Adrenal gland (tissue), 9 donors: ENCODE measurements at regions not wholly inside any gene's neighbourhood (a gene's known extent, or its start where the extent isn't known, plus 50 kb on each side); places are given as distances from the start of the nearest gene placed in this dataset.
"Not testable (repeated sequence)": the region's sequence is repeated elsewhere in the genome, so short reads cannot be mapped to it uniquely, and the experiment has no call there.

Experiments used
- DNase-seq, 7 donors: peaks; one replicate each; pipeline ENCODE4 v3.0.0-alpha.2; 2019 to 2020
- H3K27ac ChIP-seq, 5 donors: fragments of 200-600 bp; sonication (generic) in 4 of 5; 1 replicate in 3 of 5; 2 replicates in 2 of 5; pipeline versions ENCODE4 v1.5.1 to v1.8.0; 2016 to 2020; ENCODE audit warnings: mild to moderate bottlenecking in 1 of 5
- H3K27me3 ChIP-seq: fragments of 200-600 bp; 2 replicates; pipeline ENCODE4 v1.8.0; 2021
- H3K36me3 ChIP-seq, 2 donors: fragments of 200-600 bp; replicated peaks in 1 of 2; 1 replicate in 1 of 2; 2 replicates in 1 of 2; pipeline versions ENCODE4 v1.5.1 to v1.8.0; 2018 to 2022
- H3K4me1 ChIP-seq, 2 donors: fragments of 200-600 bp; replicated peaks in 1 of 2; 1 replicate in 1 of 2; 2 replicates in 1 of 2; pipeline versions ENCODE4 v1.5.1 to v1.8.0; 2018 to 2021
- H3K4me3 ChIP-seq, 4 donors: fragments of 200-600 bp; sonication (generic) in 3 of 4; one replicate each; pipeline ENCODE4 v1.5.1; 2016 to 2018
- H3K9me3 ChIP-seq, 3 donors: fragments of 200-600 bp; sonication (generic) in 1 of 3; replicated peaks in 1 of 3; 1 replicate in 2 of 3; 2 replicates in 1 of 3; pipeline versions ENCODE4 v1.5.1 to v1.8.0; 2016 to 2021
- CTCF ChIP-seq, 6 experiments: fragments of 450-650 bp in 4 of 6; fragments of 200-600 bp in 2 of 6; sonication (generic) in 1 of 6; IDR thresholded peaks; 1 replicate in 5 of 6; 2 replicates in 1 of 6; pipeline versions ENCODE4 v1.5.1 to v1.8.0; 2016 to 2021; ENCODE audit warnings: antibody characterized with exemption in 6 of 6, mild to moderate bottlenecking in 2 of 6, moderate library complexity in 1 of 6
- POLR2A ChIP-seq, 2 donors: fragments of 450-650 bp; IDR thresholded peaks; one replicate each; pipeline ENCODE4 v1.6.1; 2017; ENCODE audit warnings: antibody characterized with exemption in 2 of 2, mild to moderate bottlenecking in 2 of 2, moderate library complexity in 1 of 2
- WGBS, 4 donors: extraction: QIAGEN DNeasy Blood & Tissue Kit in 2 of 4; methylation state at CpG; one replicate each; pipeline versions ENCODE4 v1.1.5 to v1.1.7; 2013 to 2017; 5-methylcytosine and 5-hydroxymethylcytosine counted together
- intact Hi-C, 2 donors: fragments of 100-400 bp; cut with DNase I; formaldehyde crosslinking; loops; one replicate each; pipeline versions ENCODE4 v1.14.1 to v1.15.0; 2022 to 2023
- donor health status: healthy with polysubstance abuse.
- donor health status: Bipolar disorder and iron deficiency.
- donor health status: DM: yes; HTN: yes; CAD: no.
- donor health status: DM: no; HTN: no; CAD: no.
- donor health status: DM: no; HTN: no; CAD: no.

- 73 to 84% (median 80%) methylated on average over 6 of the region's 6 CpGs for WGBS, 4 donors
- H3K9me3 ChIP-seq, H3K4me3 ChIP-seq, H3K4me1 ChIP-seq, H3K27me3 ChIP-seq, DNase-seq, H3K36me3 ChIP-seq: not testable (repeated sequence)
- intact Hi-C loops, result loop anchor here in 1 of 2 donors (10.0 kb wide), 1 partner anchor 252 kb away; no protein-coding TSS in a partner anchor
- peak overlapping the region in 1 of 5 donors; percentile 39 for H3K27ac ChIP-seq
Observed at GRCh38 chr2:113386780-113387433, 50.6 kb upstream of the ZNG1B start.

DNA sequence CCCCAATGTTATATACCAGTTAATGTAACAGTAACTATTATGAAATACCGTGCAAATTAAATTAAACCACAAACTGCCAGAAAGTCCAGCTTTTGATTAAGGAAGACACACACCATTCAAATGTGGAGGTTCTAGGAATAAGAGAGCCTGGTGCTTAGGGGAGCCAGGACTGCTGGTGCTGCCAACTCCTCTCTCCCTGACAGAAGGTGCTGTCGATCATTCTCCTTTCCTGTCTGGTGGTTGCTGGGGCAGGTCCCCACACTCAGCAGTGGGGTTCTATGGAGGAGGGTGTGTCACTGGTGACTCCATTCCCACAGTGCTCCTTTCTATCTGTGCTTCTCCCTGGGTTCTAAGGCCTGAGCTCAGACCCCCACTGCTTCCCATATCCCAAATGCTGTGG lies 57.9 kb upstream of the ZNG1B start:
- 79 to 94% (median 83%) methylated on average over 2 of the region's 2 CpGs for WGBS, 4 donors
- H3K27ac ChIP-seq, result not testable (repeated sequence)

GRCh38 chr2:113376913-113377445 lies 60.5 kb upstream of the ZNG1B start:
- H3K4me3 ChIP-seq, result no peak overlapping the region
- no peaks in the 10 kb centered on the region for H3K9me3 ChIP-seq
- no peaks in the 10 kb centered on the region for H3K4me1 ChIP-seq
- no peaks in the 10 kb centered on the region for H3K36me3 ChIP-seq
- intact Hi-C loops, result loop anchor here in 1 of 2 donors (10.0 kb wide), 1 partner anchor 292 kb away; no protein-coding TSS in a partner anchor
- DNase-seq, result no peak
- TF ChIP-seq CTCF (IDR thresholded peaks at IDR 0.05) (no peak), POLR2A (IDR thresholded peaks at IDR 0.05) (no peak)
- peak overlapping the region in 3 of 5 donors; percentile 4 to 73 (median 54) for H3K27ac ChIP-seq
- no peaks in the 10 kb centered on the region for H3K27me3 ChIP-seq
- WGBS, 4 donors, result 81 to 91% (median 86%) methylated on average over 3 of the region's 3 CpGs

More for the DNA sequence above, 57.9 kb upstream of the ZNG1B start:
- intact Hi-C loops, result loop anchor here in 1 of 2 donors (10.0 kb wide), 2 partner anchors 245 to 295 kb away; no protein-coding TSS in a partner anchor
- not testable (repeated sequence) for H3K4me3 ChIP-seq, DNase-seq, H3K9me3 ChIP-seq, H3K4me1 ChIP-seq, H3K27me3 ChIP-seq, H3K36me3 ChIP-seq

- 72 to 84% (median 80%) methylated on average over 2 of the region's 2 CpGs for WGBS, 4 donors
- TF ChIP-seq CTCF (IDR thresholded peaks at IDR 0.05) (no peak), POLR2A (IDR thresholded peaks at IDR 0.05) (no peak)
- Histone ChIP-seq H3K9me3 (no peaks in the 10 kb centered on the region), H3K27me3 (no peaks in the 10 kb centered on the region), H3K36me3 (no peaks in the 10 kb centered on the region), H3K4me1 (no peaks in the 10 kb centered on the region), H3K27ac (peak overlapping the region in 2 of 5 donors; percentile 54 to 73), H3K4me3 (no peak overlapping the region)
- intact Hi-C loops, result loop anchor here in 1 of 2 donors (10.0 kb wide), 1 partner anchor 292 kb away; no protein-coding TSS in a partner anchor
- no peak for DNase-seq
Observed at GRCh38 chr2:113376253-113376912, 61.1 kb upstream of the ZNG1B start.

GRCh38 chr2:113374857-113375256 lies 62.6 kb upstream of the ZNG1B start:
- not testable (repeated sequence) for H3K4me1 ChIP-seq, DNase-seq, H3K9me3 ChIP-seq, H3K36me3 ChIP-seq, H3K27ac ChIP-seq, H3K4me3 ChIP-seq, H3K27me3 ChIP-seq
- 49 to 58% (median 54%) methylated on average over 4 of the region's 4 CpGs for WGBS, 4 donors
- intact Hi-C loops, result loop anchor here (5.0 to 10.0 kb wide), 4 partner anchors 128 to 290 kb away; no protein-coding TSS in a partner anchor

- DNase-seq, H3K36me3 ChIP-seq, H3K4me3 ChIP-seq, H3K9me3 ChIP-seq, H3K27me3 ChIP-seq, H3K27ac ChIP-seq, H3K4me1 ChIP-seq: not testable (repeated sequence)
- WGBS, 4 donors, result 81 to 86% (median 82%) methylated on average over 14 of the region's 14 CpGs
- intact Hi-C loops, result loop anchor here (5.0 to 10.0 kb wide), 4 partner anchors 125 to 288 kb away; no protein-coding TSS in a partner anchor
Observed at GRCh38 chr2:113372258-113372834, 65.1 kb upstream of the ZNG1B start.
